ENCODE measurements at regions not wholly inside any gene's neighbourhood (a gene's known extent, or its start where the extent isn't known, plus 50 kb on each side); places are given as distances from the start of the nearest gene placed in this dataset.

GRCh38 chr1:118688891-118689290 is 299.3 kb downstream of the TBX15 start:
- FAIRE-seq = no peak
- no peaks in the 10 kb centered on the region for H3K9me3 Mint-ChIP-seq (ENCODE audit: unreplicated experiment)
- Histone ChIP-seq H3K79me2 (ENCODE audit: insufficient read depth, low read length) (no peaks in the 10 kb centered on the region), H3K36me3 (ENCODE audit: insufficient read depth, low read length) (no peaks in the 10 kb centered on the region), H3K4me1 (ENCODE audit: insufficient read depth, low read length) (no peaks in the 10 kb centered on the region), H3K4me3 (ENCODE audit: insufficient read depth, low read depth, low read length) (no peak overlapping the region), H4K20me1 (ENCODE audit: insufficient read depth, low read length) (no peaks in the 10 kb centered on the region), H3K27me3 (ENCODE audit: insufficient read depth, low read length) (no peaks in the 10 kb centered on the region), H2AFZ (ENCODE audit: low read depth, low read length) (no peak overlapping the region), H3K9ac (ENCODE audit: low read length) (no peak overlapping the region), H3K27ac (ENCODE audit: low read depth, low read length) (no peak overlapping the region), H3K4me2 (ENCODE audit: low read length) (no peak overlapping the region), H3K9me3 (ENCODE audit: insufficient read depth, low read depth, low read length) (no peaks in the 10 kb centered on the region)
- no peaks in the 10 kb centered on the region for H3K27me3 Mint-ChIP-seq (ENCODE audit: low read depth, unreplicated experiment)
- DNase-seq (ENCODE audit: low read depth) = no peak
- no peaks in the 10 kb centered on the region for H3K4me1 Mint-ChIP-seq (ENCODE audit: low read depth, unreplicated experiment)
- no peaks in the 10 kb centered on the region for H3K36me3 Mint-ChIP-seq (ENCODE audit: low read depth, unreplicated experiment)
- H3K27ac Mint-ChIP-seq (ENCODE audit: unreplicated experiment) = no peak overlapping the region
- no peak overlapping the region for H3K4me3 Mint-ChIP-seq (ENCODE audit: unreplicated experiment)
- TF ChIP-seq CTCF (IDR thresholded peaks at IDR 0.05; ENCODE audit: insufficient read depth, low read depth, low read length) (no peak), EZH2 (IDR thresholded peaks at IDR 0.05; ENCODE audit: insufficient read depth, low read length) (no peak)

- Histone ChIP-seq H3K4me1 (ENCODE audit: insufficient read depth, low read length) (no peaks in the 10 kb centered on the region), H3K4me3 (ENCODE audit: insufficient read depth, low read depth, low read length) (no peak overlapping the region), H3K4me2 (ENCODE audit: low read length) (no peak overlapping the region), H3K9ac (ENCODE audit: low read length) (no peak overlapping the region), H3K27me3 (ENCODE audit: insufficient read depth, low read length) (no peaks in the 10 kb centered on the region), H3K27ac (ENCODE audit: low read depth, low read length) (no peak overlapping the region), H3K79me2 (ENCODE audit: insufficient read depth, low read length) (no peaks in the 10 kb centered on the region), H3K9me3 (ENCODE audit: insufficient read depth, low read depth, low read length) (no peaks in the 10 kb centered on the region), H3K36me3 (ENCODE audit: insufficient read depth, low read length) (no peaks in the 10 kb centered on the region), H4K20me1 (ENCODE audit: insufficient read depth, low read length) (no peaks in the 10 kb centered on the region), H2AFZ (ENCODE audit: low read depth, low read length) (no peak overlapping the region)
- Mint-ChIP-seq H3K27me3 (ENCODE audit: low read depth, unreplicated experiment) (no peaks in the 10 kb centered on the region), H3K36me3 (ENCODE audit: low read depth, unreplicated experiment) (no peaks in the 10 kb centered on the region), H3K4me1 (ENCODE audit: low read depth, unreplicated experiment) (peaks cover 2% of the 10 kb centered on the region), H3K27ac (ENCODE audit: unreplicated experiment) (no peak overlapping the region), H3K4me3 (ENCODE audit: unreplicated experiment) (no peak overlapping the region), H3K9me3 (ENCODE audit: unreplicated experiment) (no peaks in the 10 kb centered on the region)
- TF ChIP-seq EZH2 (IDR thresholded peaks at IDR 0.05; ENCODE audit: insufficient read depth, low read length) (no peak), CTCF (IDR thresholded peaks at IDR 0.05; ENCODE audit: insufficient read depth, low read depth, low read length) (no peak)
- peak; percentile 18 for DNase-seq (ENCODE audit: low read depth)
- no peak for FAIRE-seq
Observed at GRCh38 chr1:118661769-118662320, 326.3 kb downstream of the TBX15 start.

GRCh38 chr1:118660769-118661168 is 327.4 kb downstream of the TBX15 start:
- no peak overlapping the region for H3K4me2 ChIP-seq (ENCODE audit: low read length)
- no peak overlapping the region for H2AFZ ChIP-seq (ENCODE audit: low read depth, low read length)
- H3K9me3 ChIP-seq (ENCODE audit: insufficient read depth, low read depth, low read length) = no peaks in the 10 kb centered on the region
- no peaks in the 10 kb centered on the region for H4K20me1 ChIP-seq (ENCODE audit: insufficient read depth, low read length)
- Mint-ChIP-seq H3K9me3 (ENCODE audit: unreplicated experiment) (no peaks in the 10 kb centered on the region), H3K27ac (ENCODE audit: unreplicated experiment) (no peak overlapping the region), H3K4me3 (ENCODE audit: unreplicated experiment) (no peak overlapping the region), H3K36me3 (ENCODE audit: low read depth, unreplicated experiment) (no peaks in the 10 kb centered on the region), H3K4me1 (ENCODE audit: low read depth, unreplicated experiment) (peaks cover 2% of the 10 kb centered on the region), H3K27me3 (ENCODE audit: low read depth, unreplicated experiment) (no peaks in the 10 kb centered on the region)
- no peaks in the 10 kb centered on the region for H3K79me2 ChIP-seq (ENCODE audit: insufficient read depth, low read length)
- H3K9ac ChIP-seq (ENCODE audit: low read length) = no peak overlapping the region
- no peaks in the 10 kb centered on the region for H3K4me1 ChIP-seq (ENCODE audit: insufficient read depth, low read length)
- no peaks in the 10 kb centered on the region for H3K36me3 ChIP-seq (ENCODE audit: insufficient read depth, low read length)
- FAIRE-seq (no peak), DNase-seq (ENCODE audit: low read depth) (no peak)
- TF ChIP-seq EZH2 (IDR thresholded peaks at IDR 0.05; ENCODE audit: insufficient read depth, low read length) (no peak), CTCF (IDR thresholded peaks at IDR 0.05; ENCODE audit: insufficient read depth, low read depth, low read length) (no peak)
- no peak overlapping the region for H3K27ac ChIP-seq (ENCODE audit: low read depth, low read length)
- H3K27me3 ChIP-seq (ENCODE audit: insufficient read depth, low read length) = no peaks in the 10 kb centered on the region
- H3K4me3 ChIP-seq (ENCODE audit: insufficient read depth, low read depth, low read length) = no peak overlapping the region

Measured in astrocyte (in vitro differentiated cells and primary cell).